ENCODE measurements at regions not wholly inside any gene's neighbourhood (a gene's known extent, or its start where the extent isn't known, plus 50 kb on each side); places are given as distances from the start of the nearest gene placed in this dataset.

DNA sequence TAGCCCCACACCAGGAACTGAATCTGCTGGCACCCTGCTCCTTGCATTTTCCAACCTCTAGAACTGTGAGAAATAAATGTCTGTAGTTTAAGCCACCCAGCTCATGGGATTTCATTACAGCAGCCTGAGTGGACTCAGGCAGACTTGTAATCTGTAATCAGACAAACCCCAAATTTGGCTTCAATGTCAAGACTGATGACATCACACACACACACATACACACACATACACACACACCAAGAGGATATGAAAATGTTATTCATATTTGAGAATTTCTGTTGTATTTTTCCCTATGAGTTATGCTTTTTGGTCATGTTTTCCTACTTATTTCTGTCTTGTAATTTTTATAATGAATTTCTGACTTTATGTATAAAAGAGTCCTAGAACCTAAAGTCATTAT lies 83.8 kb upstream of the GLI2 start:
- no peaks in the 10 kb centered on the region for H3K36me3 ChIP-seq (ENCODE audit: control insufficient read depth, low read length)
- no peaks in the 10 kb centered on the region for H3K79me2 ChIP-seq (ENCODE audit: control insufficient read depth, low read length)
- H3F3A ChIP-seq (ENCODE audit: control insufficient read depth, insufficient read depth), result no peaks in the 10 kb centered on the region
- no peaks in the 10 kb centered on the region for H3K4me1 ChIP-seq (ENCODE audit: control insufficient read depth, low read length)
- H3K27ac ChIP-seq (ENCODE audit: low read depth, low read length), result no peak overlapping the region
- H3K4me2 ChIP-seq (ENCODE audit: low read length), result no peak overlapping the region
- H3K9me2 ChIP-seq (replicated peaks; ENCODE audit: control insufficient read depth, low read length), result no peaks in the 10 kb centered on the region
- TF ChIP-seq EZH2phosphoT487 (IDR thresholded peaks at IDR 0.05; ENCODE audit: borderline replicate concordance, low read length) (no peak), CTCF (IDR thresholded peaks at IDR 0.05; ENCODE audit: low read depth, low read length, poor library complexity, severe bottlenecking) (no peak)
- H3K27me3 ChIP-seq (ENCODE audit: control insufficient read depth, low read length), result no peaks in the 10 kb centered on the region
- H3K9me3 ChIP-seq (ENCODE audit: control insufficient read depth, insufficient read depth, low read length), result peaks cover 7% of the 10 kb centered on the region; the same call in 1 of the 2 replicates
- no peaks in the 10 kb centered on the region for H4K20me1 ChIP-seq (ENCODE audit: control insufficient read depth, insufficient read depth, low read depth, low read length)
- H3K4me3 ChIP-seq (ENCODE audit: low read length), result no peak overlapping the region

GRCh38 chr2:120653046-120653445 lies 82.6 kb upstream of the GLI2 start:
- no peak overlapping the region for H3K4me2 ChIP-seq (ENCODE audit: low read length)

DNA sequence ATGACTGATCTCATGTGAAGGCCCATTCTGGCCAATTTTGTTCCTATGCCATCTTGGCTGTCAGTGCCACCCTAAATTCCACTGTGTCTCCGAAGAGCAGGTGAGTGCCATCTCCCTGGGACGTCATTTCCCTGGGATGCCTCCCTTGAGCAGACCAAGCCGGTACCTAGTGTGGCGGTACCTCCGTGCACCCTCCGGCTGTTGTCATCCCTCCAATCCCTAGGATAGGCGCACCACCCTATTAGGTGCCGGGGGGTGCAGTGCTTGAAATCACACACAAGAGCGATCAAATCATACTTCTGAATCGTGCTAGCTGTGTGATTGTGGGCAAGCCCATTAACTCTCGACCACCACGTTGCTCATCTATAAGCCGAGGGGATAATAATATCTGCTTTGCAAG lies 81.8 kb upstream of the GLI2 start:
- H3K27ac ChIP-seq (ENCODE audit: low read depth, low read length), result no peak overlapping the region
- H3K4me2 ChIP-seq (ENCODE audit: low read length), result no peak overlapping the region
- H3K4me3 ChIP-seq (ENCODE audit: low read length), result no peak overlapping the region
- no peak for TF ChIP-seq EZH2phosphoT487 (IDR thresholded peaks at IDR 0.05; ENCODE audit: borderline replicate concordance, low read length)
- no peak for TF ChIP-seq CTCF (IDR thresholded peaks at IDR 0.05; ENCODE audit: low read depth, low read length, poor library complexity, severe bottlenecking)
- no peaks in the 10 kb centered on the region for H3F3A ChIP-seq (ENCODE audit: control insufficient read depth, insufficient read depth)
- H3K9me2 ChIP-seq (replicated peaks; ENCODE audit: control insufficient read depth, low read length), result no peaks in the 10 kb centered on the region
- H4K20me1 ChIP-seq (ENCODE audit: control insufficient read depth, insufficient read depth, low read depth, low read length), result no peaks in the 10 kb centered on the region
- H3K27me3 ChIP-seq (ENCODE audit: control insufficient read depth, low read length), result no peaks in the 10 kb centered on the region
- peaks cover 7% of the 10 kb centered on the region; the same call in 1 of the 2 replicates for H3K9me3 ChIP-seq (ENCODE audit: control insufficient read depth, insufficient read depth, low read length)
- no peaks in the 10 kb centered on the region for H3K79me2 ChIP-seq (ENCODE audit: control insufficient read depth, low read length)
- H3K4me1 ChIP-seq (ENCODE audit: control insufficient read depth, low read length), result no peaks in the 10 kb centered on the region
- H3K36me3 ChIP-seq (ENCODE audit: control insufficient read depth, low read length), result no peaks in the 10 kb centered on the region

More at GRCh38 chr2:120653046-120653445, 82.6 kb upstream of the GLI2 start:
- Histone ChIP-seq H3K9me3 (ENCODE audit: control insufficient read depth, insufficient read depth, low read length) (peaks cover 7% of the 10 kb centered on the region; the same call in 1 of the 2 replicates), H3K27me3 (ENCODE audit: control insufficient read depth, low read length) (no peaks in the 10 kb centered on the region), H3K36me3 (ENCODE audit: control insufficient read depth, low read length) (no peaks in the 10 kb centered on the region), H3F3A (ENCODE audit: control insufficient read depth, insufficient read depth) (no peaks in the 10 kb centered on the region), H3K27ac (ENCODE audit: low read depth, low read length) (no peak overlapping the region), H3K9me2 (replicated peaks; ENCODE audit: control insufficient read depth, low read length) (no peaks in the 10 kb centered on the region), H4K20me1 (ENCODE audit: control insufficient read depth, insufficient read depth, low read depth, low read length) (no peaks in the 10 kb centered on the region), H3K79me2 (ENCODE audit: control insufficient read depth, low read length) (no peaks in the 10 kb centered on the region), H3K4me3 (ENCODE audit: low read length) (no peak overlapping the region), H3K4me1 (ENCODE audit: control insufficient read depth, low read length) (no peaks in the 10 kb centered on the region)
- TF ChIP-seq EZH2phosphoT487 (IDR thresholded peaks at IDR 0.05; ENCODE audit: borderline replicate concordance, low read length), result no peak
- TF ChIP-seq CTCF (IDR thresholded peaks at IDR 0.05; ENCODE audit: low read depth, low read length, poor library complexity, severe bottlenecking), result no peak
